ENCODE measurements at regions not wholly inside any gene's neighbourhood (a gene's known extent, or its start where the extent isn't known, plus 50 kb on each side); places are given as distances from the start of the nearest gene placed in this dataset.

DNA sequence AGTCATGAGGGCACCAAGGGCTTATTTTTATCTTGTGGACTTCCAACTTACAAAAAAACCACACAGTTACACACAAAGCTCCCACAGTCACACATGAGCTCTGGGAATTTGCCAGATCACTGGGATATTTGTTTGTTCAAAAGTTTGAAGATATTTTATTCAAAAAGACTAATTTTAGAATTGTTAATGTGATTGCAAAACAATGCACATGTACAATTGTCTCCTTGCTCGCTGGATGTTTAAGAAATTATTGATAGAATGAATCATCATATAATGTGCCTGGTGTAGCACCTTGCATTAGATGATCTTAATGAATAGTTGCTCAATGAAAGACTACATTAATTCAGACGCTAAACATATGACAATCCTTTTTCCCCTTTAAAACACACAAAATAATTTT lies 570.3 kb downstream of the LMO4 start:
- DNase-seq (ENCODE audit: low read depth), result no peak
- TF ChIP-seq CTCF (conservative IDR thresholded peaks at IDR 0.05; ENCODE audit: low read depth, low read length), result no peak
- H3K4me3 ChIP-seq (ENCODE audit: low read depth, low read length), result no peak overlapping the region

GRCh38 chr1:87899746-87900145 lies 571.1 kb downstream of the LMO4 start:
- DNase-seq (ENCODE audit: low read depth), result no peak
- no peak for TF ChIP-seq CTCF (conservative IDR thresholded peaks at IDR 0.05; ENCODE audit: low read depth, low read length)
- H3K4me3 ChIP-seq (ENCODE audit: low read depth, low read length), result no peak overlapping the region

DNA sequence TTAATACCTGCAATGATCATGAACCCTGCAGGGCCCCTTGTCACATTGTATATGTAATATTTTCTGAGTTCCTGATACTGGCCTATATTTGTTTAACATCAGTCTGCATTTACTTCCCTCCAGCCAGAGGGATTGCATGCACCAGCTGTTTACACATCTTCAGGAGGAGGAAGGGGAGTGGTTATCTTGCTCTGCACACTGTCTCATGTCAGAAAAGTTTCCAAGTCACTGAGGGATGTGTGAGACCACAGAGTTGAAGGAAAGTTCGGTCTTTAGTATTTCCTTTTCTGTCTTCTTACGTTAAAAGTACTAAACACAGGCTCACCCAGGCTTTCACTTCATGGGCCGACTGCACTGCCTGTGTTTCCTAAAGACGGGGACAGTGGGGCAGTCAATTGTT lies 574.1 kb downstream of the LMO4 start:
- no peak for DNase-seq (ENCODE audit: low read depth)
- TF ChIP-seq CTCF (conservative IDR thresholded peaks at IDR 0.05; ENCODE audit: low read depth, low read length), result no peak
- no peak overlapping the region for H3K4me3 ChIP-seq (ENCODE audit: low read depth, low read length)

- H3K4me3 ChIP-seq (ENCODE audit: low read depth, low read length), result no peak overlapping the region
- no peak for TF ChIP-seq CTCF (conservative IDR thresholded peaks at IDR 0.05; ENCODE audit: low read depth, low read length)
- no peak for DNase-seq (ENCODE audit: low read depth)
Measured at GRCh38 chr1:87903242-87903641, 574.6 kb downstream of the LMO4 start.

DNA sequence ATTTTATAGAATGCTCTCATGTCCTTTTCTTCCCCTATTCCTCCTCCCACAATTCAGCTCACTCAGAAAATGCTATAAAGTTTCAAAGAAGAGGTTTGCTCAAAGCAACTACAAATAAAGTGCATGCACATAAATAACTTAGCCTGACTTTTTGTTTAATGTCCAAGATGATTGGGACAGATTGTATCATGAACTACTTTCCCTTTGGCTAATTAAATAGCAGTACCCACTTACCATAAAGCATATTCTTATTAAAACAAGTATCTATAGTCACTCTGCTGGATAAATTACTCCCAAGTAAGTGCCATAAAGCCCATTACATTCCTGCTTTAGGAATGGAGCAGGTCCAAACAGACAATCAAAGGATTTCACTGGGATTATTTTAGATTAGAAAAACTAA lies 576.0 kb downstream of the LMO4 start:
- no peak overlapping the region for H3K4me3 ChIP-seq (ENCODE audit: low read depth, low read length)
- TF ChIP-seq CTCF (conservative IDR thresholded peaks at IDR 0.05; ENCODE audit: low read depth, low read length), result no peak
- no peak for DNase-seq (ENCODE audit: low read depth)

- no peak for DNase-seq (ENCODE audit: low read depth)
- no peak for TF ChIP-seq CTCF (conservative IDR thresholded peaks at IDR 0.05; ENCODE audit: low read depth, low read length)
- no peak overlapping the region for H3K4me3 ChIP-seq (ENCODE audit: low read depth, low read length)
Measured at GRCh38 chr1:87905651-87906050, 577.0 kb downstream of the LMO4 start.

- no peak for DNase-seq (ENCODE audit: low read depth)
- H3K4me3 ChIP-seq (ENCODE audit: low read depth, low read length), result no peak overlapping the region
- TF ChIP-seq CTCF (conservative IDR thresholded peaks at IDR 0.05; ENCODE audit: low read depth, low read length), result no peak
Measured at GRCh38 chr1:87906078-87906477, 577.4 kb downstream of the LMO4 start.
